Left lung (tissue), 4 donors: ENCODE measurements at regions not wholly inside any gene's neighbourhood (a gene's known extent, or its start where the extent isn't known, plus 50 kb on each side); places are given as distances from the start of the nearest gene placed in this dataset.
"Not testable (repeated sequence)": the region's sequence is repeated elsewhere in the genome, so short reads cannot be mapped to it uniquely, and the experiment has no call there.

ENCODE experiments used
- ATAC-seq: fragments of 200-7000 bp; cut with Tn5 transposase; one replicate; pipeline ENCODE4 v1.9.1; 2020; ENCODE audit warnings: moderate library complexity
- DNase-seq, 4 donors: peaks; one replicate each; pipeline ENCODE4 v3.0.0-alpha.2; 2013 to 2020
- H3K27ac ChIP-seq, 2 donors: fragments of 200-600 bp; sonication (generic) in 1 of 2; one replicate each; pipeline versions ENCODE4 v1.5.0 to v1.8.0; 2020 to 2021
- H3K27me3 ChIP-seq, 2 donors: fragments of 200-600 bp; sonication (generic) in 1 of 2; one replicate each; pipeline versions ENCODE4 v1.5.0 to v1.8.0; 2020 to 2021
- H3K36me3 ChIP-seq, 2 donors: fragments of 200-600 bp; sonication (generic) in 1 of 2; one replicate each; pipeline versions ENCODE4 v1.5.0 to v1.8.0; 2020 to 2021
- H3K4me1 ChIP-seq, 2 donors: fragments of 200-600 bp; one replicate each; pipeline ENCODE4 v1.8.0; 2021
- H3K4me3 ChIP-seq, 2 donors: fragments of 200-600 bp; sonication (generic) in 1 of 2; one replicate each; pipeline versions ENCODE4 v1.5.0 to v1.8.0; 2020 to 2021; ENCODE audit warnings: mild to moderate bottlenecking in 1 of 2
- H3K9me3 ChIP-seq, 2 donors: fragments of 200-600 bp; sonication (generic) in 1 of 2; one replicate each; pipeline versions ENCODE4 v1.5.0 to v1.8.0; 2020 to 2021
- CTCF ChIP-seq, 2 donors: fragments of 200-600 bp; sonication (generic) in 1 of 2; IDR thresholded peaks; one replicate each; pipeline versions ENCODE4 v1.5.0 to v1.8.0; 2021; ENCODE audit warnings: antibody characterized with exemption in 2 of 2
- intact Hi-C, 2 donors: fragments of 100-400 bp; cut with DNase I; formaldehyde crosslinking; loops; one replicate each; pipeline versions ENCODE4 v1.11.2 to v1.14.2; 2022
- donor health status: DM: no; HTN: yes; CAD: no.
- donor health status: DM: no; HTN: no; CAD: no.

DNA sequence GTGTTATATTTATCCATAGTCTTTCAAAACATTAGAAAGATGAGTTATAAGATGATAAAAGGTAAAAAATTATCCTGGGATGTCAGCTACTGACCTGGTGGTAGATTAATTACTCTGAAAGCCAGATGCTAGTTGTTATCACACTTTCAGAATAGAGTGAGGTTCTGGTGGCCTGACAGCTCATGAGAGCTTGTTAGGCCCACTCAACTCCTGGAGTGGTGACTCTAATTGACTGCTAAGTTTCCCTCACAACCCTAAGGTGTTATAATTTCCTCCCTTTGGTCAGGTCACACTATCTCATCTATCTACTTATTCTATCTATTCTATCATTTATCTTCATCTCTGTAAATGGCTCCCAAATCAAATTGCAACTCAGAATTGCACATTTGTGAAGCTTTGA is 90.1 kb downstream of the ZNF648 start:
- H3K4me1 ChIP-seq: no peaks in the 10 kb centered on the region
- H3K36me3 ChIP-seq: no peaks in the 10 kb centered on the region
- ATAC-seq: no peak
- TF ChIP-seq CTCF (IDR thresholded peaks at IDR 0.05): no peak
- peaks cover 0 to 14% of the 10 kb centered on the region in 2 donors for H3K9me3 ChIP-seq
- intact Hi-C loops: no loop called here
- no peak overlapping the region for H3K27ac ChIP-seq
- DNase-seq: no peak
- no peaks in the 10 kb centered on the region for H3K27me3 ChIP-seq
- H3K4me3 ChIP-seq: no peak overlapping the region

DNA sequence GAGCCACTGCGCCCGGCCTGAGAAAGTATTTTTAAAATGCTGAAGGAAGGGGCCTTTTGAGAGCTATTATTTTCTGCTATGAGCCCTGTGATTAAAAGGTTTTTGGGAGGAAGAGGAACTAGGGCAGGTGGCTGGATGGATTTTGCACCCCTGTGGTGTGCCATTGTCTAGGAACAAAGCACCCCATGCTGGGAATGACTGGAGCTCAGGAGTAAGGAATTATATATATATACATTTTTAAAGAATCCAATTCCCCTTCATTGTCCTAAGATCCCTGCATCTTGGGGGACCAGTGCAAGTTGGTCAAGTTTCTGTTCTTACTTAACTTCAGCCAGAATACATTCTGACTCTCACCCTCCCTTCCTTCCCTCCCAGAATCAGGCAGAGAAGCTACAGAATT is 91.6 kb downstream of the ZNF648 start:
- Histone ChIP-seq H3K9me3 (peaks cover 0 to 3% of the 10 kb centered on the region in 2 donors), H3K36me3 (no peaks in the 10 kb centered on the region), H3K4me3 (no peak overlapping the region), H3K27me3 (no peaks in the 10 kb centered on the region), H3K4me1 (no peaks in the 10 kb centered on the region), H3K27ac (no peak overlapping the region)
- no peak for DNase-seq
- intact Hi-C loops: no loop called here
- no peak for ATAC-seq
- no peak for TF ChIP-seq CTCF (IDR thresholded peaks at IDR 0.05)

DNA sequence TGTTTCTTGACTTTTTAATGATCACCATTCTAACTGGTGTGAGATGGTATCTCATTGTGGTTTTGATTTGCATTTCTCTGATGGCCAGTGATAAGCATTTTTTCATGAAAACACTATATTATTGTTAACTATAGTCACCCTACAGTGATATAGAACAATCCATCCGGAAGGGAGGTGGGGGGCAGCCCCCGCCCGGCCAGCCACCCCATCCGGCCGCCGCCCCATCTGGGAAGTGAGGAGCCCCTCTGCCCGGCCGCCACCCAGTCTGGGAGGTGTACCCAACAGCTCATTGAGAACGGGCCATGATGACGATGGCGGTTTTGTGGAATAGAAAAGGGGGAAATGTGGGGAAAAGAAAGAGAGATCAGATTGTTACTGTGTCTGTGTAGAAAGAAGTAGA is 106.8 kb downstream of the ZNF648 start:
- H3K4me1 ChIP-seq, ATAC-seq, intact Hi-C loops, H3K36me3 ChIP-seq, H3K27me3 ChIP-seq, H3K27ac ChIP-seq, DNase-seq, H3K4me3 ChIP-seq: not testable (repeated sequence)
- H3K9me3 ChIP-seq: peaks cover 0 to 44% of the 10 kb centered on the region in 2 donors

DNA sequence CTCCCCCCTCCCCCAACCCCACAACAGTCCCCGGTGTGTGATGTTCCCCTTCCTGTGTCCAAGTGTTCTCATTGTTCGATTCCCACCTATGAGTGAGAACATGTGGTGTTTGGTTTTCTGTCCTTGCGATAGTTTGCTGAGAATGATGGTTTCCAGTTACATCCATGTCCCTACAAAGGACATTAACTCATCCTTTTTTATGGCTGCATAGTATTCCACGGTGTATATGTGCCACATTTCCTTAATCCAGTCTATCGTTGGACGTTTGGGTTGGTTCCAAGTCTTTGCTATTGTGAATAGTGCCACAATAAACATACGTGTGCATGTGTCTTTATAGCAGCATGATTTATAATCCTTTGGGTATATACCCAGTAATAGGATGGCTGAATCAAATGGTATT is 107.3 kb downstream of the ZNF648 start:
- H3K4me1 ChIP-seq, ATAC-seq, H3K4me3 ChIP-seq, intact Hi-C loops, H3K36me3 ChIP-seq, DNase-seq, H3K27ac ChIP-seq, H3K27me3 ChIP-seq: not testable (repeated sequence)
- H3K9me3 ChIP-seq: peaks cover 0 to 40% of the 10 kb centered on the region in 2 donors

DNA sequence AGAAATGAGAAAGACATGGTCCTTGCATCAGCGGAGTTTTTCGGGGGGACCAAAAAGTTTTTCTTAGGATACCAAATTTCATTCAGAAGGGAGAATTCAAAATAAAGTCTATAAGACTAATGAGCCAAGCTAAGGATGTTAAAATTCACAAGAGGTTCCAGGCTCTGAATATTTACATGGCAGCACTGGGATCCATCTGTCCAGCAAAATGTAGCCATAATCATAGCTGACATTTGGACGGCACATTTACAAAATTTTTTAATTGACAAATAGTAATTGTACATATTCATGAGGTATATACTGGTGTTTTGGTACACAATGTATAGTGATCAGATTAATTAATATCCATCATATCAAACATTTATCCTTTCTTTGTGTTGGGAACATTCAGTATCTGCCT is 107.9 kb downstream of the ZNF648 start:
- Histone ChIP-seq H3K27me3 (no peaks in the 10 kb centered on the region), H3K4me3 (no peak overlapping the region), H3K36me3 (no peaks in the 10 kb centered on the region), H3K9me3 (peaks cover 0 to 35% of the 10 kb centered on the region in 2 donors), H3K27ac (no peak overlapping the region), H3K4me1 (no peaks in the 10 kb centered on the region)
- intact Hi-C loops: no loop called here
- no peak for DNase-seq
- ATAC-seq: no peak
- no peak for TF ChIP-seq CTCF (IDR thresholded peaks at IDR 0.05)

DNA sequence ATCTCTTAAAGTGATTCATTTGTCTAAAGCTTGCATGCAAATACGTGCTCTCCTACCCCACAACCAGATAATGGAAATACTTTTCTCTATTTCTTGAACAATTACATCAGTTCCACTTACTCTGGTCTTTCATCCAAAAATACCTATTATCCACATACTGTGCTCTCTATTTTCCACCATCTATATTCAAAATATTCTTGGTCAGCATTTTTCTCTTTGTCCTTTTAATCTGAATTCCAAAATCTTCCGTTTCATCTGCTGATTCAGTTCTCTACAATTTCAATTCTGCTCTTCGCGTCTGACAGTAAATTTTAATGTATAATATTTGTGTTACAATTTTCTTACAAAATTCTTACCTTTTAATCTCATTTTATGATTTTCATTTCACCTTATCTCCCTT is 110.3 kb downstream of the ZNF648 start:
- no peak for TF ChIP-seq CTCF (IDR thresholded peaks at IDR 0.05)
- DNase-seq: no peak
- peaks cover 0 to 32% of the 10 kb centered on the region in 2 donors for H3K9me3 ChIP-seq
- H3K27me3 ChIP-seq: no peaks in the 10 kb centered on the region
- H3K36me3 ChIP-seq: no peaks in the 10 kb centered on the region
- H3K4me1 ChIP-seq: no peaks in the 10 kb centered on the region
- H3K27ac ChIP-seq: no peak overlapping the region
- intact Hi-C loops: no loop called here
- no peak for ATAC-seq
- no peak overlapping the region for H3K4me3 ChIP-seq
